ENCODE measurements at regions not wholly inside any gene's neighbourhood (a gene's known extent, or its start where the extent isn't known, plus 50 kb on each side); places are given as distances from the start of the nearest gene placed in this dataset.

DNA sequence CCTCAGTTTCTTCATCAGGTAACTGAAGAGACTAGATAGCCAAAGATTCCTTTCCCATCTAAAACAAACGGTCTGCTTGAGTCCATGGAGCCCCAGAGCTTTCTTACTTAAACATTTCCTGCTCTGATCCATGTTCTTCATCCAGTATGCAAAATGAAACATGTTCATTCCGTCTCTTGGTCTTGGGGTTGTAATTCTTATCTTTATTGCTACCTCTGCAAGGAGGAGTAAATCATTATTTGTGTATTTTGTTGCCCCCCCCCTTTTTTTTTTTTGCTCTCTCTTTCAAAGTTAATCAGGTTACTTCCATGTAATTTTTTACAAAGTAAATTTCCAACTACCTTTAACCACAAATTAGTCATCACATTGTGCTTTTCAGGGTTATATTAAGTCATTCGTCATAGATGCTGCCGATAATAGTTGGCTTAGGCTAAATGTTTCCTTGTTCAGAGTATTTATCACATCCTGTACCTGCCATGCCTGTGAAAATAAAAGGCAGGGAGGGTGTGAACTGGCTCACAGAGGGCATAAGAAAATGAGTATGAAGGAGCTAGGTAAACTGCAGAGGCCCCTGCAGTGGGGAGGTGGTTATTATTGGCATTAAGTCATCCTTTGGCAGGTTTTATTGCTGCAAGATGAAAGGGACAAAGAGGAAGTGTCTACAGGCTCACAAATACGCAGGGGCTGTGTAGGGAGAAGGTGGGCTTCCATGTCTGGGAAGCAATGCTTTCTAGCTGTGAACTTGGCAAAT, 76.7 kb upstream of the HS3ST1 start:
- no peak for TF ChIP-seq ZNF341 (tag by site-specific recombination; IDR thresholded peaks at IDR 0.05; ENCODE audit: low read depth)
- TF ChIP-seq, protein P1, sequence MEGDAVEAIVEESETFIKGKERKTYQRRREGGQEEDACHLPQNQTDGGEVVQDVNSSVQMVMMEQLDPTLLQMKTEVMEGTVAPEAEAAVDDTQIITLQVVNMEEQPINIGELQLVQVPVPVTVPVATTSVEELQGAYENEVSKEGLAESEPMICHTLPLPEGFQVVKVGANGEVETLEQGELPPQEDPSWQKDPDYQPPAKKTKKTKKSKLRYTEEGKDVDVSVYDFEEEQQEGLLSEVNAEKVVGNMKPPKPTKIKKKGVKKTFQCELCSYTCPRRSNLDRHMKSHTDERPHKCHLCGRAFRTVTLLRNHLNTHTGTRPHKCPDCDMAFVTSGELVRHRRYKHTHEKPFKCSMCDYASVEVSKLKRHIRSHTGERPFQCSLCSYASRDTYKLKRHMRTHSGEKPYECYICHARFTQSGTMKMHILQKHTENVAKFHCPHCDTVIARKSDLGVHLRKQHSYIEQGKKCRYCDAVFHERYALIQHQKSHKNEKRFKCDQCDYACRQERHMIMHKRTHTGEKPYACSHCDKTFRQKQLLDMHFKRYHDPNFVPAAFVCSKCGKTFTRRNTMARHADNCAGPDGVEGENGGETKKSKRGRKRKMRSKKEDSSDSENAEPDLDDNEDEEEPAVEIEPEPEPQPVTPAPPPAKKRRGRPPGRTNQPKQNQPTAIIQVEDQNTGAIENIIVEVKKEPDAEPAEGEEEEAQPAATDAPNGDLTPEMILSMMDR (tag by site-specific recombination; IDR thresholded peaks at IDR 0.05), result no peak
- TF ChIP-seq TCF7L2 (IDR thresholded peaks at IDR 0.05; ENCODE audit: borderline replicate concordance, low read depth, low read length), result peak; percentile 52; the same call in 1 of the 2 replicates
